HG03064 (cell line): ENCODE measurements at regions not wholly inside any gene's neighbourhood (a gene's known extent, or its start where the extent isn't known, plus 50 kb on each side); places are given as distances from the start of the nearest gene placed in this dataset.

Experiments
- ATAC-seq: cut with Tn5 transposase; IDR thresholded peaks from one replicate; pipeline ENCODE4 v1.9.1; 2021; ENCODE audit warnings: low read depth; ENCODE audit not compliant: unreplicated experiment

DNA sequence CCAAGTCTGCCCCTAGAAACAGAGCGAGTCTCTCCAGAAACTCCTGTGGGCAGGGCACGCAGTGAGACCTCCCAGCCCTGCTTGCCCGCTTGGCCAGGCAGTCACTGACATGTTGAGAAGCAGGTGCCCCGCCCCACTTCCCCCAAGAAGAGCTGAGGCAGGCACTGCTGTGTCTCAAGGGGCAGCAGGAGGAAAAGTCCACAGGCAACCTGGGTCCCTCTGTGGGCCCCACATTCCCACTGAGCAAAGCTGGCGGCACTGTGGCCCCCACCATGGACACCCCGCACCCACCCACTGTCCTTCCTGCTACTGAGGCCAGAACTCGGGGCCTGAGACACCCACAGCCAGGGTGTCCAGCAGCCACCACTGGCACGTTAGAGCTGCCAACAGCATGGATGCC is 137.3 kb upstream of the NKX1-1 start:
- ATAC-seq, result no peak

DNA sequence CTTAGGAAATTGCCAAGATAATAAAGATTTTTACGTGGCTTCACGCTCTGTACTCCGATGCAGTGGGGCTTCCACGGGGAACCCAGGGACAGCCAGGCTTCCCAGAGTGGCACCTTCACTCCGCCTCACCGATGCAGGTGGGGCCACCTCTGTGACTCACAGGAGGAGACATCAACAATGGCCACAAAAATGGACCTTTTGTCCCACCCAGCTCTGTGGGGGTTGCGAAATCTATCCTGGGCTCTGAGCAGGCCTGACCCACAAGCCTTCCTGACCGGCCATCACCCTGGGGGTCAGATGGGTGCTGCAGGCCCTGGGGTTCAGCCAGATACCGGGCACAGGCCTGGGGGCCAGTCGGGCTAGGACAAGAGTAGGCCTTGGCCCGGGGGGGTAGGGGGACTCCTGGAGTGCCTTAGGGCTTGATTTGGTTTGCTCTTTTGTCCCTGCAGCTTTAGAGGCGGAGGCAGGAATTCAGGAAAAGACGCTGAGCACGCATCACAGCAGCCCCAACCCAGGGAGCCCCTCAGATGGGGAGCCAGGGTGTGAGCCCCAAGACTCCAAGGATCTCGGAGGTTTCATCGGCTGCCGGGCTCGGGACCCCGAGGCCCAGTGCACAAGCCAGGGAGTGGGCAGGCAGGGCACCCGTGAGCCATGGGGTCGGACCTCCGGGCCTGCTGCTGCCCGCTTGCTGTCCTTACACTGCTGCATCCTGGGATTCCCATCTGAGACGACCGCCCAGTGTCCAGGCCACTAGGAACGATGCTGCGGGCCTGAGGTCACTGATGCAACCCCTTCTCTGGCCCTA is 136.5 kb upstream of the NKX1-1 start:
- ATAC-seq, result no peak

DNA sequence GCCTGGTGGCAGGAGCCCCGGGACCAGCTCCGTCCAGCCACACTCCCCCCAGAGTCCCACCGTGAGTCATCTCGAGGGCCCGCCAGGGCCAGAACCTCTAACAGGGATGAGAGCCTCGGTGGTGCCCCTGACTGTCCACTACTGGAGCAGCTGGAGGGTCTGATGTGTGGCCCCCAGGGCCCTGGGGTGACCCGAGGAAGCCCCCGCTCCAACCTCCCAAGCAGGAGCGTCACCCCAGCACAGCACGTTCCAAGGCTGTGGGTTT is 135.9 kb upstream of the NKX1-1 start:
- ATAC-seq, result no peak

DNA sequence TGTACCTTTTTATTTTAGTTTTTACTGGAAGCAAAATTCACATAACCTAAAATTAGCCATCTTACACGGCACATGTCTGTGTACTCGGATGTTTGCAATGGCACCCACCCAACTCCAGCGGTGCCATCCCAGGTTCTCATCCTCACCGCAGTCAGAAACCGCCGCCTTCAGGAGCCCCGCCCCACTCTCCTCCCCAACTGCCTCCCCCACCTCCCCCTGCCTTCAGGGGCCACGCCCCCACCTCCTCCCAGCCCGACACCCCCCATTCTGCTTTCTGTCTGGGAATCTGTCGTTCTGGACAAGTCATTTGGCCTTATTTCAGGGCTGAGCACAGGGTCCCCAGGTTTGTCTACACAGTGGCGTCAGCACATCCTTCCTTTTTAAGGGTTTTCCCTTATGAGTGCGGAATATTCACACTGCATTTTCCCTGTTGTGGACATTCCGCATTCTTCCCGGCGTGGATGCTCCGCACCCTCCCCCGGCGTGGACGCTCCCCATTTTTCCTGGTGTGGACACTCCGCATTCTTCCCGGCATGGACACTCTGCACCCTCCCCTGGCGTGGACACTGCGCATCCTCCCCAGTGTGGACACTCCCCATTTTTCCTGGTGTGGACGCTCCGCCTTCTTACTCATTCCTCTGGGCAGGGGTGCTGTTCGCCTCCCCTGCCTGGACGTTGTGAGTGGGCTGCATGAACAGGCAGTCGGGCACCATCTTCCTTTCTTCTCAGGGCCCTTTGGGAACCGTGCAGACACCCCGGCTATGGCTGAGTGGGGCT is 135.4 kb upstream of the NKX1-1 start:
- ATAC-seq, result no peak

DNA sequence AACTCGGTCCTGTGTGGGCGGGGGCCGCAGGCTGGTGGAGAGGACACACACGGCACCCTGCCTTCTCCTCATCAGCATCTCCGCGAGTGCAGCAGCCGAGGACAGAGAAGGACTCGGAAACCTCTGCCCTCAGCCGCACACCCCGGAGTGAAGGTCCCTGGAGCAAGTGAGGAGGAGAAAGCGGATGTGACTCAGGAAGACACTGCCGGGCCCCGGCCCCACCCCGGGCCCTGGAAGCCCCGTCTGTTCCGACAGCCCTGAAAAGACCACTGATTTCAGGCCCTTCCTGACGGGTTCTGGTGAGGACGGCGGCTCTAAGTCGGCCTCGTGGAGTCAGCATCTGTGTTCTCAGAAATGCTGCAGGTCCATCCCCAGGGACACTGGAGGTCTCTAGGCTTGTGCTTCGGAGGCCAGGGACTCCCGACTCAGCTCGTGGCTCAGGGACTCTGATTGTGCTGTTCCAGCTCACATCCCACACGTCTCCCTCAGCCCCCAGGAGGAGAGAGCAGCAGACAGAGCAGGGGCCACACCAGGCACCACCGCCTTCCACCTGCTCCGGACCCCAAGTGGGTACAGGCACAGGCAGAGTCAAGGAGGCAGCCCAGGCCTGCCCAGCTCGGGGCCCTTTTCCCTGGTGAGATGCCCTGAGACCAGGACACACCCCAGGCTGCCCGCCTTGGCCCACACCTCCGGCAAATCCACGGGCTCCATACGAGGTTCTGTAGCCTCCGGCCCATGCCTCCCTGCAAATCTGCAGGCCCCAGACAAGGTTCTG is 134.5 kb upstream of the NKX1-1 start:
- no peak for ATAC-seq

DNA sequence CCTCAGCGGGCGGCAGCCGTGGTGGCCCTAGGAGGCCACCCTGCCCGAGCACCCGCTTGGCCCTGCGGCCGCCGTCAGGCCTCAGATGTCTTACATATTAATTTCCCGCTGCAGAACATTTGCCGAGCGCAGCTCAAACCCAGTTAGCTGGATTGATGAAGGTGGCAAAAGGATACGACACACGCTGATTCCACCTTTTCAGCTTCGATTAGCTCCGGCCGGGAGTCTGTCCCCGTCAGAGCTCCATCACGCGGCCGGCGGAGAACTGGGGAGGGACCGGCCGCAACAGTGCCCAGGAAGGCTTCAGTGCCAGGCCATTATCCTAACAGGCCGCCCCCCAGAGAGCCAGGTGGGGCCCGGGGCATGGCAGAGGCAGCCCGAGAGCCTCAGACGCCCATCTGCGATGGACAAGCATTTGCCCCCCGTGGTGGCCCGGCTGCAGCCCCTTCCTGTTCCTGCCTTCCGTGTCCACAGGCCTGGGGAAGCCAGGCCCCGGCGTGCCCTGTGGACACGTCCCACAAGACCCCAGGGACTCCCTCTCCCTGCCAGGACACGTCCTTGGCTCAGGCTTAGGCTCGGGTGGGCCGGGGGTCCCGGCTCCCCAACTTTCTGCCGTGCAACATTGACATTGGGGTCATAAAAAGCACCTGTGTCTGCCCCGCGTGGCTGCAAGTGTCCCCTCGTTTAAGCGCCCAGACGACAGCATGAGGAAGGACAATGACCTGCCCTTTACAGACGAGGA is 133.8 kb upstream of the NKX1-1 start:
- no peak for ATAC-seq

DNA sequence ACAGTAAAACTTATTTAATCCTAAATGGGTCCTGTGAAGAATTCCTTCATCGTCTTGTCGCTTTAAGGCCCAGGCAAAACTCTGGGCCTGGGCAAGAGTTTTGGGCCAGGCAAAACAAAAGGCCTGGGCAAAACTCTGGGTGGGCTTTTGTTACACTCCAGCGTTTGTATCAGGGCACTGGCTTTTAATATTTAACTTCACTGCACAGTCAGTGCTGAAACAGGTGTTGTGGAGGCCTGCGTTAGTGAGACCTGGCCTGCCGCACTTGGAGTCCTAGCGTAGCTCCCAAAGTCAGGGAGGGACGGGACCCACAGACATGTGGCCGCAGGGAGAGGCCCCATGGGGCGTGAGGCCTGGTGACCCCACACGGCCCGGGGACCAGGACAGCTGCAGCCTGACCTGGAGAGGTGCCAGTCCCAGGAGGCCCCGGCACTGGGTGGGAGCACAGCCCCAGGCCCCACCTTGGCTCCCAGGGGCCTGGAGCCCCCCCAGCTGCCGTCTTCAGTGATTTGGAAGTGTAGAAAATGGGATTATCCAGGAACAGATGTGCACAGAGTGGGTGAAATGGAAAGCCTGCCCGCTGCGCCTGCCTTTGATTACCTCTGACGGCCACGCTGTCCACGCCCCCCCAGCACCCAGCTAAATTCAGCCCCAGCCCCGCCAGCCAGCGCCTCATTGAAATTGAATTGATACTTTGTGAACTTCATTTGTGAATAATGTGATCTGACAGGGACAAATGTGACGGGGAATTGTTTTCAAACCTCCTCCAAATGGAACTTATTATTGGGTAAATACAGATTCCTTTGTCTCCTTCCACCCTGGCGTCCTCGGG is 132.9 kb upstream of the NKX1-1 start:
- ATAC-seq, result no peak

DNA sequence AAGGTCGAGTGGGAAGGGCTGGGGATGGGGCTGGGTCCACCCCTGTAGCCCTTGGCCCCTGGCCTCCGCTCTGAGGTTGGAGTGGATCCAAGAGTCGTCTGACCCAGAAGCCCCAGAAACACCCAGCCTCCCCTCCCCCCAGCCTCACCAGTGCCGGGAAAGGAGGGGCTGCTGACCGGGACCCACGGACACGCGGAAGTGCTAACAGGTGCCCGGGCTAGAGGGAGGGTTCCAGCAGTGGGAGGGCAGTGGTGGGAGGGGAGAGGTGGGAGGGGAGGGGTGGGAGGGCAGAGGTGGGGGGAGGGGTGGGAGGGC is 131.8 kb upstream of the NKX1-1 start:
- ATAC-seq, result no peak

DNA sequence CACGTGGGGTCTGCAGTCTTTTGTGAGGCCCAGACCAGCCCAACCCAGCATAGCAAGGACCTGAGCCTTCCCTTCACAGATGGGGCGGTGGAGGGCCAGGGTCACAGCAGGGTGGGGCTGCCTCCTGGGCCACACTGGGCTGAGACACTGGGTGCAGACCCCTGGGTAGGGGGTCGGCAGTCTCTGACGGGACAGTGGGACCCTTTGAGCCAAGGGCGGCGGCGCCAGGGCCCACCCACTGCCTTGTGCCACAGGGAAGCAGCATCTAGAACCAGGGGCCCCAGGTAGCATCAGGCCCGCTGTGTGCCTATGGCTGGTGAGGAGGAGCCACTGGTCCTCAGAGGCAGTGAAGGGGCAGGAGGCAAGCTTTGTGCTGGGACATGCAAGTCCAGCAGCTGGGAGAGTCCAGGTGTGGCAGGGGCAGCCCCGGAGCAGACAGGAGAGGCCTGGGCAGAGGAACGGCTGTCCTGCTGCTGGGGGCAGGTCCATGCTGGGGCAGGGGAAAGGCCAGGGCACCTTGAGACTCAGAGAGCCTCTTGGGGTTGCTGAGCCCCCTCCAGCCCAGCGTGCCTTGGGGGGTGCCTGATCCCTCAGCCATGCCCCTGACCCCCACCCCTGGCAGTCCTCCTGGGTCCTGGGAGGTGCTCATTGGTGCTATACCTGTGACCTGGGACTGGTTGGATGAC is 131.3 kb upstream of the NKX1-1 start:
- no peak for ATAC-seq

DNA sequence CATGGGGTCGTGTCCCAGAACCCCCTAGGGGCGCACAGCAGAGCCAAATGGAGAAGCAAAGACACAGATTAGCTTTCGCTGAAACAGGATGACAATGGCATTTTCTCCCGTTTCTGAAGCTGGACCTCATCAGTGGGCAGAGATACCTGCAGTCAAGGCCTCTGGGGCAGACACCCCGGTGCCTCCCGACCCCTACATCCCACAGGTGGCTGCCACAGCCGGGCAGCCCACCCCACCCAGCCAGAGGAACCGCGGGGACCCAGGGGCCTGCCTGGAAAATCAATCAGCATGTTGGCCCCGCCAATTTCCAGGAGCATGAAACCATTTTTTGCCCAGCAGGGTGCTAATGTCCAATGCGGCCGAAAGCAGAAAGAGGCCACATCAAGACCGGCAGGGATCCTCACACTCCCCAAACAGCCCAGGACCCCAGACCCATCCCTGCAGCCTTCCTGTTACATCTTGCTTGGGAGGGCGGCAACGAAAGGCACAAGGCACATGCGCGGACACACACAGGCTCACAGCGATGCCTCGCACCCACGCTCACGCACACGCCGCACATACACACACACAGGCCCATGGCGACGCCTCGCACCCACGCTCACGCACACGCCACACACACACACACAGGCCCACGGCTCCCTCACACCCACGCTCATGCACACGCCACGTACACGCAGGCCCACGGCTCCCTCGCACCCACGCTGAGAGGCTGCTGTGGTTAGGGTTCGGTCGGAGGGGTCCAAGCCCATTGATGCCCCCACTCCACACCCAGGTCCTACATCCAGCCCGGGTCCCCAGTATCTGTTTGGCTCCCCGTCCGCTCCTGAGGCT is 130.6 kb upstream of the NKX1-1 start:
- ATAC-seq, result no peak

DNA sequence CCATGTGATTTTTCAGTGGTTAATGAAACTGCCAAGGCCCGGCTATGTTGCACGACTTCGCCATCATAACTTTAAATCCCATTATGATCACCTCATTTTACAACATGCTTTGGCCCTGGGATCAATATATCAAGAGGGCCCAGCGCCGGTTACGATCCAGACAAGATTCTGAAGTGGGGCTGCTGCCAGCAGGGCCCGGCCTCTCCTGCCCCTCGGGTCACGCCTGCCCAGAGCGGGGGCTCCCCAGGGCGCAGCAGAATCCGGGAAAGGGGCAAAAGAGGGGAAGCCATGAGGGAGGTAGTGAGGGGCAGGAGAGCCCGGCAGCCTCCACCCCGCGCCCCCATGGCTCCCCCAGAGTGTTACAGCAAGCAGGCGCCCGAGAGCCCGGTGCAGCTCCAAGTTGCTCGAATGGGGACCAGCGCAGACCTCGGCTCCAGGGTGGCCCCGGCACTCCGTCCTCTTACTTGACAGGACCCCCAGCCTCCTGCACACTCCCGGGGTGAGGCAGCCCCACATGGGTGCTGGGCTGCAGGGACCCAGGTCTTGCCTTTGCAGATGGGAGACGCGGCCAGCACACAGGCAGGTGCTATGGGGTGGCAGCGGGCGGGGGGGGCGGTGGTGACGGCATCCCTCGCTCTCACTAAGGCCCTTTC is 129.8 kb upstream of the NKX1-1 start:
- no peak for ATAC-seq

DNA sequence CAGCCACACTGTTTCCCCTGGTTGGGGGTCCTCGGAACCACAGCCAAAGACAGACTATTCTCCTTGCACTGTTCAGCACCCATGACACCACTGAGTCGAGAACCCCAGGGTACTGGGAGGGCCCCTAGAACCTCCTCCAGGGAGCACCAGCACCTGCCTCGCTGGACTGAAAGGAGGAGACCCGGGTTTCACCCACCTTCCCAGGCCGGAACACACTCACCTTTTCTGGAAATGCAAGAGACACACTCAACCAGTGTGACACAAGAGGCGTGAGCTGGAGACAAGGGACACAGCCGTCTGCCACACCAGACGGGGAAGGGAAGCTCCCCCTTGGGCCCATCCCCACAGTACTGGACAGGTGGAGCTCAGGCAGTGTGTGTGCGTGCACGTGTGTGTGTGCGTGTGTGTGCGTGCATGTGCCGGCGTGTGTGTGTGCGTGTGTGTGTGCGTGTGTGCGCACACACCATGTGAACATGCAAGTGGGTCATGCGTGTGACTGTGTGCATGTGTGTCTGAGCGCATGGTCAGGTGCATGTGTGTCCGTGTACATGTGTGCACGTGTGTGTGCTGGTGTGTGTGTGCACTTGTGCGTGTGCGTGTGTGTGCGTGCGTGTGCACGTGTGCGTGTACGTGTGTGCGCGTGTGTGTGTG is 128.8 kb upstream of the NKX1-1 start:
- ATAC-seq, result no peak

DNA sequence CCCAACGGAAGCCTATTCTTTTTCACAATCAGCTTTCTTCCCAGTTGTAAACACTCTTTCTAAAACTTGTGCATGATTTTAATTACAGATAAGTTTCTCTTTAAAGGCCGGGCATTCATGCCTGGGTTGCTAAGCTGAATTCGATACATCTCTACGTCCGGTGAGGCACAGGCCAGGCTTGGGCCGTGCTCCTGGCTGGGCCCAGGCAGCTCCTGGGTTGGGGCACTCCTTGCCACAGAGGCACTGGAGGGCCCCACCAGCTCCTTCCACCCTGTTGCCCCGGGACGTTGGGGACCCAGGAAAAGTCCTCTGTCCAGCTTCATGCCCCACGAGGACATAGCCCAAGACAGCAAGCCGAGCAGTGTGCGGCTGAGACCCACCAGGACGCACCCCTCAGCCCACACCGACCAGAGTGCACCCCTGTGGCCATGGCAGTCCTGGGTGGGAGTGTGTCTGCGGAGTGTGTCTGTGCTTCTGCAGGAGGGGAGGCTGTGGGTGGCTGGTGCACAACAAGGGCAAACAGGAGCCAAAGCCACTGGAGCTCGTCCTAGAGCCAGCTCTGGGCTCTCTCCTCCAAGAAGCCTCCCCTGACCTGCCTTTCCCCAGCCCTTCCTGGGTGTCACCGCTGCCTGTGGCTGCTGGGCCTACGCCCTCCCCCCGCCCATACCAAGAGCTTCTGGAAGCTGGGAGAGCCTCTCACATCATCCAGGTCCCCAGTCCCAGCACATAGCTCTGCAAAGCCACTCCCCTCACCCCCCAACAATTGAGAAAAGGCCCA is 128.0 kb upstream of the NKX1-1 start:
- no peak for ATAC-seq

DNA sequence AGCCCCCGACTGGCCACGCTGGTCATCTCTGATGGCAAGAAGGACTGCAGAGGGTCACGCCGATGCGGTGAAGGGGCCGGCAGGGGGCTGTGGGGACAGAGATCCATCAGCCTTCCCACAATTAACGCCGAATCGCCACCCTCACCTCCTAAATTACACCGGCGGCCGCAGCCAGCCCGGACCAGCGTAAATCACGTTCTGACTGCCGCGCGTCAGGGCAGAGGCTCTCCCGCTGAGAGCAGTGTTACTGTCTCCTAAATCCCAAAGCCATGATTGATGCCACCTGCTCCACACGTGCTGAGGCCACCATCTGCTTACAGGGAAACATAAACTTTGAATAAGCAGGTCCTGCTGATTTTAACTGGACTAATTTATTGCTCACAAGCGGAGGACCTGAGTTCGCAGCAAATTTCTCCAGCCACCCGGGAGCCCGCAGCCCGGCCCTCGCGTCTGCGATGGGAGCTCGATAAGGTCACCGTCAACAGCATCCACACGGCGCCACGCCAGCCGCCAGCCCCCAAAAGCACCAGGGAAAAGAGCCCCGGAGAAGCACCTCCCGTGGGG is 127.3 kb upstream of the NKX1-1 start:
- ATAC-seq, result no peak

DNA sequence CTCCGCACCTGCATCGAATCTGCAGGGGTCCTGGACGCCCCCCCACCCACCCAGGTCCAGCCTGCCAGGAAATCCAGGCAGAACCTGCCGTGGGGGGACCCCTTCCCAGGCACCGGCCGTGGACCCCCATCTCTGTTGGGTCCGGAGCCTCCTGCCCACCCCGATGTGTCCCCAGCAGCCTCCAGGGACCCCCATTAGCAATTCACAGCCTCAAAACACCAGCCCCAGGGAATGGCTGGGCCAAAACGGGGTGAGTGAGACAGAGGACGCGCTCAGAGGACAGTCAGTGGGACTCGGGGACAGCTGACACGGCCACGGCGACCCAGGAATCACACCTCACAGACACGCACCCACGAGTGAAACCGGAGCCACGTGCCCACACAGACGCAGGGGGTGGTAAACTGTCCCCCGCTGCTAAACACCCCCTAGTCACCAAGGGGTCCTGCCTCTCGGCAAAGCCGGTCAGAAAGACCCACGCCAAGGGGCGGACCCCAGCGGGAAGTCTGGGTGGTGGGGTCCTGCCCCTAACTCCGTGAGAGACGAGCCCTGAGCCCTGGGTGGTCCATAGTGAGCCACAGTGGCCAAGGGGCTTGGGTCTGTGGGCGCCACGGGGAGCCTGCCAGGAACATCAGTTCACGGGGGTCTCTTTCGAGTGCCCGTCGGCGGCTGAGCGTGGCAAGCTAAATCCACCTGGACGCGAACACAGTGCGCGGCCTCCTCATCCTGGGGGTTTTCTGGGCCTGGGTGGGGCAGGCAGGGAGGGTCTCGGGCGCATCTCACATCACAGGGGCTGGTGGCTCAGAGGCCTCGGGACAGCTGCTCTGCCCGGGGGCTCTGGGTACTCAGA is 126.5 kb upstream of the NKX1-1 start:
- ATAC-seq, result no peak
